ENCODE measurements at regions not wholly inside any gene's neighbourhood (a gene's known extent, or its start where the extent isn't known, plus 50 kb on each side); places are given as distances from the start of the nearest gene placed in this dataset.

- no peaks in the 10 kb centered on the region for H3K9me3 ChIP-seq (ENCODE audit: low read length)
- 21% methylated on average over 3 of the region's 5 CpGs for WGBS (ENCODE audit: low lambda C conversion rate)
- H3K79me2 ChIP-seq (ENCODE audit: insufficient read depth, low read length), result no peaks in the 10 kb centered on the region
- CTCF ChIA-PET (ENCODE audit: low intra/inter-chr PET ratio, low total read pairs), result no interaction called here
- no peak for DNase-seq (ENCODE audit: low spot score)
- H3K27ac ChIP-seq (ENCODE audit: extremely low read length, insufficient read depth, low read length), result no peak overlapping the region
- TF ChIP-seq ZNF160 (CRISPR knock-in tag; IDR thresholded peaks at IDR 0.05), result no peak
- TF ChIP-seq DRAP1 (CRISPR knock-in tag; IDR thresholded peaks at IDR 0.05), result no peak
- TF ChIP-seq PHB2 (IDR thresholded peaks at IDR 0.05; ENCODE audit: partially characterized antibody), result no peak
- no peak for TF ChIP-seq ZNF782 (CRISPR knock-in tag; IDR thresholded peaks at IDR 0.05; ENCODE audit: borderline replicate concordance)
- TF ChIP-seq, protein P1, sequence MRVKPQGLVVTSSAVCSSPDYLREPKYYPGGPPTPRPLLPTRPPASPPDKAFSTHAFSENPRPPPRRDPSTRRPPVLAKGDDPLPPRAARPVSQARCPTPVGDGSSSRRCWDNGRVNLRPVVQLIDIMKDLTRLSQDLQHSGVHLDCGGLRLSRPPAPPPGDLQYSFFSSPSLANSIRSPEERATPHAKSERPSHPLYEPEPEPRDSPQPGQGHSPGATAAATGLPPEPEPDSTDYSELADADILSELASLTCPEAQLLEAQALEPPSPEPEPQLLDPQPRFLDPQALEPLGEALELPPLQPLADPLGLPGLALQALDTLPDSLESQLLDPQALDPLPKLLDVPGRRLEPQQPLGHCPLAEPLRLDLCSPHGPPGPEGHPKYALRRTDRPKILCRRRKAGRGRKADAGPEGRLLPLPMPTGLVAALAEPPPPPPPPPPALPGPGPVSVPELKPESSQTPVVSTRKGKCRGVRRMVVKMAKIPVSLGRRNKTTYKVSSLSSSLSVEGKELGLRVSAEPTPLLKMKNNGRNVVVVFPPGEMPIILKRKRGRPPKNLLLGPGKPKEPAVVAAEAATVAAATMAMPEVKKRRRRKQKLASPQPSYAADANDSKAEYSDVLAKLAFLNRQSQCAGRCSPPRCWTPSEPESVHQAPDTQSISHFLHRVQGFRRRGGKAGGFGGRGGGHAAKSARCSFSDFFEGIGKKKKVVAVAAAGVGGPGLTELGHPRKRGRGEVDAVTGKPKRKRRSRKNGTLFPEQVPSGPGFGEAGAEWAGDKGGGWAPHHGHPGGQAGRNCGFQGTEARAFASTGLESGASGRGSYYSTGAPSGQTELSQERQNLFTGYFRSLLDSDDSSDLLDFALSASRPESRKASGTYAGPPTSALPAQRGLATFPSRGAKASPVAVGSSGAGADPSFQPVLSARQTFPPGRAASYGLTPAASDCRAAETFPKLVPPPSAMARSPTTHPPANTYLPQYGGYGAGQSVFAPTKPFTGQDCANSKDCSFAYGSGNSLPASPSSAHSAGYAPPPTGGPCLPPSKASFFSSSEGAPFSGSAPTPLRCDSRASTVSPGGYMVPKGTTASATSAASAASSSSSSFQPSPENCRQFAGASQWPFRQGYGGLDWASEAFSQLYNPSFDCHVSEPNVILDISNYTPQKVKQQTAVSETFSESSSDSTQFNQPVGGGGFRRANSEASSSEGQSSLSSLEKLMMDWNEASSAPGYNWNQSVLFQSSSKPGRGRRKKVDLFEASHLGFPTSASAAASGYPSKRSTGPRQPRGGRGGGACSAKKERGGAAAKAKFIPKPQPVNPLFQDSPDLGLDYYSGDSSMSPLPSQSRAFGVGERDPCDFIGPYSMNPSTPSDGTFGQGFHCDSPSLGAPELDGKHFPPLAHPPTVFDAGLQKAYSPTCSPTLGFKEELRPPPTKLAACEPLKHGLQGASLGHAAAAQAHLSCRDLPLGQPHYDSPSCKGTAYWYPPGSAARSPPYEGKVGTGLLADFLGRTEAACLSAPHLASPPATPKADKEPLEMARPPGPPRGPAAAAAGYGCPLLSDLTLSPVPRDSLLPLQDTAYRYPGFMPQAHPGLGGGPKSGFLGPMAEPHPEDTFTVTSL (CRISPR knock-in tag; IDR thresholded peaks at IDR 0.05; ENCODE audit: borderline replicate concordance), result no peak
- H2AFZ ChIP-seq (ENCODE audit: low read length), result no peak overlapping the region
- intact Hi-C loops (cut with micrococcal nuclease; ENCODE audit: unreplicated experiment), result no loop called here
- H3K4me1 ChIP-seq (ENCODE audit: insufficient read depth, low read length), result no peaks in the 10 kb centered on the region
- in situ Hi-C loops (cut with HindIII; ENCODE audit: extremely low pct_ligation_motif_present, low pct_unique_long_range_greater_than_20kb), result no loop called here
- ATAC-seq, result no peak
- no peak for FAIRE-seq
- POLR2A ChIA-PET, result no interaction called here
- no peak overlapping the region for H3K4me2 ChIP-seq (ENCODE audit: low read depth, low read length)
- H4K20me1 ChIP-seq (ENCODE audit: insufficient read depth, low read length), result no peaks in the 10 kb centered on the region
- no peaks in the 10 kb centered on the region for H3K36me3 ChIP-seq (replicated peaks in 1 of 2; ENCODE audit: control insufficient read depth in 1 of 2, insufficient read depth in 2 of 2, low read length in 2 of 2)
- no peaks in the 10 kb centered on the region for H3K27me3 ChIP-seq (ENCODE audit: control insufficient read depth in 1 of 2, insufficient read depth in 2 of 2, low read length in 2 of 2)
- H3K9ac ChIP-seq (ENCODE audit: insufficient read depth, low read depth, low read length), result no peak overlapping the region
- no TSS peak for BruUV-seq (replicated peaks)
- H3K4me3 ChIP-seq (replicated peaks in 1 of 3; ENCODE audit: insufficient read depth in 1 of 3, low read depth in 2 of 3, low read length in 3 of 3), result no peak overlapping the region
Measured at GRCh38 chr5:125034331-125034730, 287.9 kb upstream of the ZNF608 start.

Measured in HepG2 (cell line).